ENCODE measurements at regions not wholly inside any gene's neighbourhood (a gene's known extent, or its start where the extent isn't known, plus 50 kb on each side); places are given as distances from the start of the nearest gene placed in this dataset.

GRCh38 chr16:86757704-86758040 lies 179.3 kb downstream of the FOXL1 start:
- no peak for TF ChIP-seq POLR2A (IDR thresholded peaks at IDR 0.05; ENCODE audit: low read length)
- no peak for TF ChIP-seq GATA1 (IDR thresholded peaks at IDR 0.05; ENCODE audit: low read depth, low read length)

All from erythroblast (primary cell).